ENCODE measurements at regions not wholly inside any gene's neighbourhood (a gene's known extent, or its start where the extent isn't known, plus 50 kb on each side); places are given as distances from the start of the nearest gene placed in this dataset.
"Not testable (repeated sequence)": the region's sequence is repeated elsewhere in the genome, so short reads cannot be mapped to it uniquely, and the experiment has no call there.

DNA sequence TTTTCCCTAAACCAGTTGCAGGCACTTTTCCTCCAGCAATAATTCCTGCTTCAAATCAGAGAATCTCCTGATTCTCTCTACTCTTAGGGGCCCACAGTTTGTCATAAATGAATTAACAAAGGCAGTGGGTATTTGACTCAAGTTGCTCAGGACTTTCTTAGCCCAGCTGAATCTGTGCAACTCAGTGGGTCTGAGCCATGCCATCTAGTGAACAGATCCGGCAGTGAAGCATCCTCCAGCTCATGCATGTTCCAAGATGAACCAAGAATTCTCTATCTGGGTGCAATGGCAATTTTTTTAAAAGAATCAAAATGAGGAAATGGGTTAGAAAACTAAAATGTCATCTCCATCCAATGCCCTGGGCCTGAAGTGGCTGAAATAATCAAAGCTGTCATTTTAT is 575.2 kb upstream of the CDH11 start:
- peaks cover 4% of the 10 kb centered on the region for H3K27me3 Mint-ChIP-seq (ENCODE audit: low read depth, poor library complexity)
- H3K4me3 Mint-ChIP-seq, result no peak overlapping the region
- TF ChIP-seq, protein P1, sequence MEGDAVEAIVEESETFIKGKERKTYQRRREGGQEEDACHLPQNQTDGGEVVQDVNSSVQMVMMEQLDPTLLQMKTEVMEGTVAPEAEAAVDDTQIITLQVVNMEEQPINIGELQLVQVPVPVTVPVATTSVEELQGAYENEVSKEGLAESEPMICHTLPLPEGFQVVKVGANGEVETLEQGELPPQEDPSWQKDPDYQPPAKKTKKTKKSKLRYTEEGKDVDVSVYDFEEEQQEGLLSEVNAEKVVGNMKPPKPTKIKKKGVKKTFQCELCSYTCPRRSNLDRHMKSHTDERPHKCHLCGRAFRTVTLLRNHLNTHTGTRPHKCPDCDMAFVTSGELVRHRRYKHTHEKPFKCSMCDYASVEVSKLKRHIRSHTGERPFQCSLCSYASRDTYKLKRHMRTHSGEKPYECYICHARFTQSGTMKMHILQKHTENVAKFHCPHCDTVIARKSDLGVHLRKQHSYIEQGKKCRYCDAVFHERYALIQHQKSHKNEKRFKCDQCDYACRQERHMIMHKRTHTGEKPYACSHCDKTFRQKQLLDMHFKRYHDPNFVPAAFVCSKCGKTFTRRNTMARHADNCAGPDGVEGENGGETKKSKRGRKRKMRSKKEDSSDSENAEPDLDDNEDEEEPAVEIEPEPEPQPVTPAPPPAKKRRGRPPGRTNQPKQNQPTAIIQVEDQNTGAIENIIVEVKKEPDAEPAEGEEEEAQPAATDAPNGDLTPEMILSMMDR (IDR thresholded peaks at IDR 0.05), result no peak
- peaks cover 4% of the 10 kb centered on the region for H3K36me3 Mint-ChIP-seq (ENCODE audit: low read depth)
- peaks cover 5% of the 10 kb centered on the region for H3K4me1 Mint-ChIP-seq
- DNase-seq, result no peak
- H3K27ac Mint-ChIP-seq, result no peak overlapping the region
- peaks cover 6% of the 10 kb centered on the region for H3K9me3 Mint-ChIP-seq

DNA sequence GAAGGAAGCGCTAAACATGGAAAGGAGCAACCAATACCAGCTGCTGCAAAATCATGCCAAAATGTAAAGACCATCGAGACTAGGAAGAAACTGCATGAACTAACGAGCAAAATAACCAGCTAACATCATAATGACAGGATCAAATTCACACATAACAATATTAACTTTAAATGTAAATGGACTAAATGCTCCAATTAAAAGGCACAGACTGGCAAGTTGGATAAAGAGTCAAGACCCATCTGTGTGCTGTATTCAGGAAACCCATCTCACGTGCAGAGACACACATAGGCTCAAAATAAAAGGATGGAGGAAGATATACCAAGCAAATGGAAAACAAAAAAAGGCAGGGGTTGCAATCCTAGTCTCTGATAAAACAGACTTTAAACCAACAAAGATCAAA is 570.0 kb upstream of the CDH11 start:
- Mint-ChIP-seq H3K9me3 (peaks cover 32% of the 10 kb centered on the region), H3K36me3 (ENCODE audit: low read depth) (peaks cover 17% of the 10 kb centered on the region)
- DNase-seq; H3K4me1 Mint-ChIP-seq; H3K27me3 Mint-ChIP-seq (ENCODE audit: low read depth, poor library complexity); H3K27ac Mint-ChIP-seq; H3K4me3 Mint-ChIP-seq: not testable (repeated sequence)

DNA sequence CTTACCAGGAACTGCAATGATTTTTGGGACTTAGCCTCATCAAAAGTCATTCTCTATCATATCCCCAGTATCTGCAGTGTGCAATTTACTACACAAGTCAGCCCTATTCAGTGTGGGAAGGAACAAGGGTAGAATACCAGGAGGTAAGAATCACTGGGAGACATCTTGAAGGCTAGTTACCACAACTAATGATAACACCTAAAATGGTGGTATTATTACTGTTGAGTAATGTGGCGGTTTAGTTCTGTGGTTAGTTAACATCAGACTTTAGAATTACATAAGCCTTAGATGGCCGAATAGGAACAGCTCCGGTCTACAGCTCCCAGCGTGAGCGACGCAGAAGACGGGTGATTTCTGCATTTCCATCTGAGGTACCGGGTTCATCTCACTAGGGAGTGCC is 567.9 kb upstream of the CDH11 start:
- TF ChIP-seq, protein P1 (IDR thresholded peaks at IDR 0.05), result no peak
- no peaks in the 10 kb centered on the region for H3K27me3 Mint-ChIP-seq (ENCODE audit: low read depth, poor library complexity)
- no peaks in the 10 kb centered on the region for H3K4me1 Mint-ChIP-seq
- DNase-seq, result no peak
- peaks cover 41% of the 10 kb centered on the region for H3K9me3 Mint-ChIP-seq
- no peak overlapping the region for H3K4me3 Mint-ChIP-seq
- H3K27ac Mint-ChIP-seq, result no peak overlapping the region
- peaks cover 14% of the 10 kb centered on the region for H3K36me3 Mint-ChIP-seq (ENCODE audit: low read depth)

DNA sequence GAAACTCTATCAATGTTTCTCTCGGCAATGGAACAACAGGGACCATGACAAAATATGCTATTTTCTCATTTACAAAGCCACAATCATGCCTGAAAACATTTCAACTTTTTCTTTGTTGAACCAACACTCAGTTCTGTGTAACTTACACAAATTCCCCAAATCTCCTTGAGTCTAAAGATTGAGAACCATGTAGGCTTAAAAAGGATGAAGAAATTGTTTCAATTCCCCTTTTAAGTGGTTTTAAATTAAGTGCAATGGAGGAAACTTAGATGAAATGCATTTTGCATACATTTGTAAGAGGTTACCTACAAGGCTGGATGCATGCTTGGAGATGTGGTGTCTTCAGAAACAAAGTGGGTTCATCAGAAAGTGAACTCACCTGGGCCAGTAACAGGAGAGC is 566.4 kb upstream of the CDH11 start:
- H3K4me1 Mint-ChIP-seq, result no peaks in the 10 kb centered on the region

DNA sequence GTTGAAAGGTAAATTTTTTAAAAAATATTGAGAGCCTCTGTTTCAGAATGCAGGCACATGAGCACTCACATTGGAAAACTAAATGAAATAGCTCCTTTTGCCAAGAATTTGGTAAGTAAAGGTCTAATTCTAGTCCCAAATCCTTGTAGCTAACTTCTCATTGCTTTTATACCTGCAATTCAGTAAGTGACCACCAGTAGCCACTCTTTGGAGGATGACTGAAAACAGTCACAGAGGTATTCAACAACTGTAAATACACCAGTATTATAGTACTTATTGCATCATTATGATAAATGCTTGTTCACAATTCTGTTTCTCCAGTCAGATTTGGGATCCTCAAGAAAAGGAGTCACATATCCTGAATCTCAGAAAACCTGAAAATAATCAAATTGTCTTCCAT is 562.4 kb upstream of the CDH11 start:
- H3K4me1 Mint-ChIP-seq, result peaks cover 7% of the 10 kb centered on the region
- no peak overlapping the region for H3K4me3 Mint-ChIP-seq
- no peak overlapping the region for H3K27ac Mint-ChIP-seq
- TF ChIP-seq, protein P1 (IDR thresholded peaks at IDR 0.05), result no peak
- peaks cover 52% of the 10 kb centered on the region for H3K9me3 Mint-ChIP-seq
- H3K27me3 Mint-ChIP-seq (ENCODE audit: low read depth, poor library complexity), result peaks cover 4% of the 10 kb centered on the region
- H3K36me3 Mint-ChIP-seq (ENCODE audit: low read depth), result peaks cover 12% of the 10 kb centered on the region
- no peak for DNase-seq

More for the DNA sequence above, 566.4 kb upstream of the CDH11 start:
- Mint-ChIP-seq H3K27me3 (ENCODE audit: low read depth, poor library complexity) (no peaks in the 10 kb centered on the region), H3K4me3 (no peak overlapping the region), H3K36me3 (ENCODE audit: low read depth) (peaks cover 15% of the 10 kb centered on the region), H3K27ac (no peak overlapping the region), H3K9me3 (peaks cover 49% of the 10 kb centered on the region)
- DNase-seq, result no peak
- TF ChIP-seq, protein P1 (IDR thresholded peaks at IDR 0.05), result no peak

DNA sequence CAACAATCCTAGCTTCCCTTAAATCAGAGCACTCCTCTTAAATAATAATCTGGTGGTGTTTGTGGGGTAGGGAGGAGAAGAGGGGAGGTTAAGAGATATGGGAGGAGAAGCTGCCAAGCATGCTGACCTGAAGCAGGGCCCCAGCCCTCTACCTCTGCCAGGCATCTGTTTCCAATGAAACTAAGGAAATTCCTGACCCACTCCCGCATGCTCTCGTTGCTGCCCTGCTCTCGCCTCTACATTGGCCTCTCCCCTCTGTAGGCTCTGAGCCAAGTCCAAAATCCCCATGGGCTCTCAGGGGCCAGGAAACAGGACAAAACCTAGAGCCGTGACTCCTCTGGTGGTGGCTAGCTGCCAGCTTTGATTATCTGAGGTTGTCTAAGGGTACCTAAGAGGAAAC is 559.5 kb upstream of the CDH11 start:
- no peak for DNase-seq
- peaks cover 4% of the 10 kb centered on the region for H3K27me3 Mint-ChIP-seq (ENCODE audit: low read depth, poor library complexity)
- H3K36me3 Mint-ChIP-seq (ENCODE audit: low read depth), result peaks cover 5% of the 10 kb centered on the region
- TF ChIP-seq, protein P1 (IDR thresholded peaks at IDR 0.05), result no peak
- peaks cover 9% of the 10 kb centered on the region for H3K4me1 Mint-ChIP-seq
- no peak overlapping the region for H3K4me3 Mint-ChIP-seq
- H3K27ac Mint-ChIP-seq, result peak overlapping the region; percentile 46
- H3K9me3 Mint-ChIP-seq, result peaks cover 32% of the 10 kb centered on the region
